GM23338 (cell line): ENCODE measurements at regions not wholly inside any gene's neighbourhood (a gene's known extent, or its start where the extent isn't known, plus 50 kb on each side); places are given as distances from the start of the nearest gene placed in this dataset.

Experiments
- CREB1 ChIP-seq: fragments of 250-450 bp; sonication (Bioruptor Pico); IDR thresholded peaks from 2 replicates; pipeline ENCODE4 v1.5.0; 2020; ENCODE audit warnings: low read depth, mild to moderate bottlenecking, moderate library complexity
- EZH2 ChIP-seq: fragments of 200-600 bp; sonication (generic); IDR thresholded peaks from one replicate; pipeline ENCODE4 v1.8.0; 2017; ENCODE audit warnings: antibody characterized with exemption, mild to moderate bottlenecking, low read depth; ENCODE audit not compliant: unreplicated experiment
- EZH2phosphoT487 ChIP-seq: fragments of 200-600 bp; sonication (generic); IDR thresholded peaks from one replicate; pipeline ENCODE4 v1.8.1; 2018; ENCODE audit warnings: antibody characterized with exemption; ENCODE audit not compliant: unreplicated experiment
- JUNB ChIP-seq: IDR thresholded peaks from one replicate; pipeline ENCODE4 v1.6.1; 2016; ENCODE audit warnings: antibody characterized with exemption; ENCODE audit not compliant: unreplicated experiment
- POLR2AphosphoS5 ChIP-seq: IDR thresholded peaks from 2 replicates; pipeline ENCODE4 v1.6.1; 2016; ENCODE audit warnings: antibody characterized with exemption, low read depth
- STAT1 ChIP-seq: IDR thresholded peaks from one replicate; pipeline ENCODE4 v1.6.1; 2016; ENCODE audit warnings: antibody characterized with exemption; ENCODE audit not compliant: unreplicated experiment
- TF ChIP-seq, protein P1 (sequence below): IDR thresholded peaks from one replicate; pipeline ENCODE4 v1.6.1; 2018; ENCODE audit warnings: antibody characterized with exemption; ENCODE audit not compliant: unreplicated experiment
- TF ChIP-seq, protein P2 (sequence below), 2 experiments: fragments of 200-600 bp in 1 of 2; sonication (generic) in 1 of 2; conservative IDR thresholded peaks; 2 replicates each; pipeline versions ENCODE4 v1.5.1 to v1.6.1; 2016 to 2017; ENCODE audit warnings: antibody characterized with exemption in 2 of 2, low read depth in 2 of 2, mild to moderate bottlenecking in 2 of 2, moderate library complexity in 1 of 2
- TF ChIP-seq, protein P3 (sequence below): IDR thresholded peaks from 2 replicates; pipeline ENCODE4 v1.6.1; 2016; ENCODE audit warnings: antibody characterized with exemption

DNA sequence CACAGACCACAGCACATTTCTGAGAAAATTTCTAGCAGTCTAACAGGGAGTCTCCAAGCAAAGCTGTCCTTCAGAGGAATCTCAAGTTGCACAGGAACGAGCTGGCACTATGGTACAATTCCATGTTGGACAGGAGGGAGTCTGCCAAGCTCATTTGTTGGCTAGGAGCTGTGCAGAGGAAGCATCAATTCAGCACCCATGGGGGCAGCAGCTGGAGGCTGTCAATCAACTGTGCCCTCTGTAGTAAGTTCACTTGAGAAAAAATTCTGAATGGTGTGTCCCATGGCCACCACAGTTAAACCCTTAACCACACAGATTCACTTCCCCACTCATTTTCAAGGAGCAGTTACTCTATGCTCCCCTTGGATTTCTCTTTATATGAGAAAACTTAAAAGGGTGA, 298.5 kb upstream of the PPP2R3A start:
- TF ChIP-seq EZH2phosphoT487: no peak
- TF ChIP-seq, protein P1, sequence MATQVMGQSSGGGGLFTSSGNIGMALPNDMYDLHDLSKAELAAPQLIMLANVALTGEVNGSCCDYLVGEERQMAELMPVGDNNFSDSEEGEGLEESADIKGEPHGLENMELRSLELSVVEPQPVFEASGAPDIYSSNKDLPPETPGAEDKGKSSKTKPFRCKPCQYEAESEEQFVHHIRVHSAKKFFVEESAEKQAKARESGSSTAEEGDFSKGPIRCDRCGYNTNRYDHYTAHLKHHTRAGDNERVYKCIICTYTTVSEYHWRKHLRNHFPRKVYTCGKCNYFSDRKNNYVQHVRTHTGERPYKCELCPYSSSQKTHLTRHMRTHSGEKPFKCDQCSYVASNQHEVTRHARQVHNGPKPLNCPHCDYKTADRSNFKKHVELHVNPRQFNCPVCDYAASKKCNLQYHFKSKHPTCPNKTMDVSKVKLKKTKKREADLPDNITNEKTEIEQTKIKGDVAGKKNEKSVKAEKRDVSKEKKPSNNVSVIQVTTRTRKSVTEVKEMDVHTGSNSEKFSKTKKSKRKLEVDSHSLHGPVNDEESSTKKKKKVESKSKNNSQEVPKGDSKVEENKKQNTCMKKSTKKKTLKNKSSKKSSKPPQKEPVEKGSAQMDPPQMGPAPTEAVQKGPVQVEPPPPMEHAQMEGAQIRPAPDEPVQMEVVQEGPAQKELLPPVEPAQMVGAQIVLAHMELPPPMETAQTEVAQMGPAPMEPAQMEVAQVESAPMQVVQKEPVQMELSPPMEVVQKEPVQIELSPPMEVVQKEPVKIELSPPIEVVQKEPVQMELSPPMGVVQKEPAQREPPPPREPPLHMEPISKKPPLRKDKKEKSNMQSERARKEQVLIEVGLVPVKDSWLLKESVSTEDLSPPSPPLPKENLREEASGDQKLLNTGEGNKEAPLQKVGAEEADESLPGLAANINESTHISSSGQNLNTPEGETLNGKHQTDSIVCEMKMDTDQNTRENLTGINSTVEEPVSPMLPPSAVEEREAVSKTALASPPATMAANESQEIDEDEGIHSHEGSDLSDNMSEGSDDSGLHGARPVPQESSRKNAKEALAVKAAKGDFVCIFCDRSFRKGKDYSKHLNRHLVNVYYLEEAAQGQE: no peak
- TF ChIP-seq, protein P2, sequence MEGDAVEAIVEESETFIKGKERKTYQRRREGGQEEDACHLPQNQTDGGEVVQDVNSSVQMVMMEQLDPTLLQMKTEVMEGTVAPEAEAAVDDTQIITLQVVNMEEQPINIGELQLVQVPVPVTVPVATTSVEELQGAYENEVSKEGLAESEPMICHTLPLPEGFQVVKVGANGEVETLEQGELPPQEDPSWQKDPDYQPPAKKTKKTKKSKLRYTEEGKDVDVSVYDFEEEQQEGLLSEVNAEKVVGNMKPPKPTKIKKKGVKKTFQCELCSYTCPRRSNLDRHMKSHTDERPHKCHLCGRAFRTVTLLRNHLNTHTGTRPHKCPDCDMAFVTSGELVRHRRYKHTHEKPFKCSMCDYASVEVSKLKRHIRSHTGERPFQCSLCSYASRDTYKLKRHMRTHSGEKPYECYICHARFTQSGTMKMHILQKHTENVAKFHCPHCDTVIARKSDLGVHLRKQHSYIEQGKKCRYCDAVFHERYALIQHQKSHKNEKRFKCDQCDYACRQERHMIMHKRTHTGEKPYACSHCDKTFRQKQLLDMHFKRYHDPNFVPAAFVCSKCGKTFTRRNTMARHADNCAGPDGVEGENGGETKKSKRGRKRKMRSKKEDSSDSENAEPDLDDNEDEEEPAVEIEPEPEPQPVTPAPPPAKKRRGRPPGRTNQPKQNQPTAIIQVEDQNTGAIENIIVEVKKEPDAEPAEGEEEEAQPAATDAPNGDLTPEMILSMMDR (conservative IDR thresholded peaks at IDR 0.05; ENCODE audit: low read depth in 2 of 2): no peak
- no peak for TF ChIP-seq EZH2
- TF ChIP-seq, protein P3, sequence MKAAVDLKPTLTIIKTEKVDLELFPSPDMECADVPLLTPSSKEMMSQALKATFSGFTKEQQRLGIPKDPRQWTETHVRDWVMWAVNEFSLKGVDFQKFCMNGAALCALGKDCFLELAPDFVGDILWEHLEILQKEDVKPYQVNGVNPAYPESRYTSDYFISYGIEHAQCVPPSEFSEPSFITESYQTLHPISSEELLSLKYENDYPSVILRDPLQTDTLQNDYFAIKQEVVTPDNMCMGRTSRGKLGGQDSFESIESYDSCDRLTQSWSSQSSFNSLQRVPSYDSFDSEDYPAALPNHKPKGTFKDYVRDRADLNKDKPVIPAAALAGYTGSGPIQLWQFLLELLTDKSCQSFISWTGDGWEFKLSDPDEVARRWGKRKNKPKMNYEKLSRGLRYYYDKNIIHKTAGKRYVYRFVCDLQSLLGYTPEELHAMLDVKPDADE: no peak
- TF ChIP-seq JUNB: no peak
- no peak for TF ChIP-seq POLR2AphosphoS5
- TF ChIP-seq CREB1: no peak
- TF ChIP-seq STAT1: no peak
